ENCODE measurements at regions not wholly inside any gene's neighbourhood (a gene's known extent, or its start where the extent isn't known, plus 50 kb on each side); places are given as distances from the start of the nearest gene placed in this dataset.
"Not testable (repeated sequence)": the region's sequence is repeated elsewhere in the genome, so short reads cannot be mapped to it uniquely, and the experiment has no call there.

GRCh38 chr2:241982706-241983570 is 113.4 kb downstream of the RTP5 start:
- DNase-seq (ENCODE audit: low read depth in 2 of 2) = no peak

GRCh38 chr2:241983571-241984270 is 114.2 kb downstream of the RTP5 start:
- no peak for DNase-seq (ENCODE audit: low read depth in 2 of 2)

- no peak for DNase-seq (ENCODE audit: low read depth in 2 of 2)
Measured at GRCh38 chr2:241984271-241984655, 114.7 kb downstream of the RTP5 start.

GRCh38 chr2:241984658-241985057 is 115.1 kb downstream of the RTP5 start:
- no peak for DNase-seq (ENCODE audit: low read depth in 2 of 2)

- not testable (repeated sequence) for DNase-seq (ENCODE audit: low read depth in 2 of 2)
Measured at GRCh38 chr2:241985161-241985985, 115.8 kb downstream of the RTP5 start.

GRCh38 chr2:241985986-241986329 is 116.4 kb downstream of the RTP5 start:
- DNase-seq (ENCODE audit: low read depth in 2 of 2) = no peak

- DNase-seq (ENCODE audit: low read depth in 2 of 2) = no peak
Measured at GRCh38 chr2:241986836-241987641, 117.5 kb downstream of the RTP5 start.

- no peak for DNase-seq (ENCODE audit: low read depth in 2 of 2)
Measured at GRCh38 chr2:241987726-241988125, 118.2 kb downstream of the RTP5 start.

- no peak for DNase-seq (ENCODE audit: low read depth in 2 of 2)
Measured at GRCh38 chr2:241988146-241988545, 118.6 kb downstream of the RTP5 start.

GRCh38 chr2:241989074-241989473 is 119.5 kb downstream of the RTP5 start:
- DNase-seq (ENCODE audit: low read depth in 2 of 2) = no peak

GRCh38 chr2:241990466-241990865 is 120.9 kb downstream of the RTP5 start:
- no peak for DNase-seq (ENCODE audit: low read depth in 2 of 2)

- no peak for DNase-seq (ENCODE audit: low read depth in 2 of 2)
Measured at GRCh38 chr2:241991299-241991698, 121.8 kb downstream of the RTP5 start.

GRCh38 chr2:241992753-241993152 is 123.2 kb downstream of the RTP5 start:
- DNase-seq (ENCODE audit: low read depth in 2 of 2) = no peak

GRCh38 chr2:241993386-241994005 is 124.0 kb downstream of the RTP5 start:
- no peak for DNase-seq (ENCODE audit: low read depth in 2 of 2)

- DNase-seq (ENCODE audit: low read depth in 2 of 2) = no peak
Measured at GRCh38 chr2:241994086-241994485, 124.6 kb downstream of the RTP5 start.

GRCh38 chr2:241994556-241995213 is 125.2 kb downstream of the RTP5 start:
- no peak for DNase-seq (ENCODE audit: low read depth in 2 of 2)

- DNase-seq (ENCODE audit: low read depth in 2 of 2) = no peak
Measured at GRCh38 chr2:241996100-241996499, 126.6 kb downstream of the RTP5 start.

- DNase-seq (ENCODE audit: low read depth in 2 of 2) = no peak
Measured at GRCh38 chr2:241997017-241997416, 127.5 kb downstream of the RTP5 start.

GRCh38 chr2:241999184-241999583 is 129.7 kb downstream of the RTP5 start:
- DNase-seq (ENCODE audit: low read depth in 2 of 2) = no peak

GRCh38 chr2:242001853-242002252 is 132.3 kb downstream of the RTP5 start:
- no peak for DNase-seq (ENCODE audit: low read depth in 2 of 2)

- no peak for DNase-seq (ENCODE audit: low read depth in 2 of 2)
Measured at GRCh38 chr2:242002944-242003343, 133.4 kb downstream of the RTP5 start.
